SH-SY5Y (cell line): ENCODE measurements at regions not wholly inside any gene's neighbourhood (a gene's known extent, or its start where the extent isn't known, plus 50 kb on each side); places are given as distances from the start of the nearest gene placed in this dataset.

Source experiments
- GATA2 ChIP-seq: IDR thresholded peaks from 2 replicates; pipeline ENCODE4 v1.6.1; 2011; ENCODE audit warnings: mild to moderate bottlenecking, low read depth, low read length
- GATA3 ChIP-seq: IDR thresholded peaks from 2 replicates; pipeline ENCODE4 v1.6.1; 2011; ENCODE audit warnings: low read depth, mild to moderate bottlenecking, low read length, moderate library complexity

DNA sequence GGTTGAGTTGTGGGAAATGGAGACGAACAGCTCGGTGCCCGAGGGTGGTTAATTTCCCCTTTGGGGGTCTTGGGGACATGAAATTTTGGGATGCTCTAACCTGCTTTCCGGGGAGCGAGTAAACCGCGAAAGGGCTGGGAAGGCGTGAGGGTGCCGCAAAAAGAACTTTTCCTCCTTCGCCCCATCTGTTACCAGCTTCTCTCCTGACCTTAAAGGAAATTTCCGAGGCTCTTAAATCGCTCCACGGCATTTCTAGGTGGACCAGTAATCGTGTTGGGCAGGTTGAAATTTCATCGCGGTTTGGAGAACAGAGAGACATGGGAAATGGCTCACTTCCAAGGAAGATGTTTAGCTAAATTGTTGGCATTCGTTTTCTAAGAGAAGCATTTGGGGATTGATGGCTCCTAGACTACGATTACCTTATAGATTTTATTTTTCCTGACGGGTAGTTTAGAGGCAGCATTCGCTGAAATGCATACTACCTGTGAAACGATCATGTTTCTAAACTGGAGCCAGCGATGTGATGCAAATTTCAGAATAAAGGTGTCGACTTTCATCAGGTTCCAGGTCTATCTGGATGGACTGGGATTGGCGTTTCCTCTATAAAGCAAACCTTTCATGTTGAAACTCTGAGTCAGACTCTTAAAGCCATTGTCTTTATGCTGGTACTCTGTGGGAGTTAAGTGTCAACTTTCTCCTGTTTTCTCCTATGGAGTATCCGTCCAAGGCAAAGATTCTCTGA, 414.5 kb downstream of the PCNX1 start:
- TF ChIP-seq GATA2 (no peak), GATA3 (no peak)
